Stomach (tissue), 4 donors: ENCODE measurements at regions not wholly inside any gene's neighbourhood (a gene's known extent, or its start where the extent isn't known, plus 50 kb on each side); places are given as distances from the start of the nearest gene placed in this dataset.

Experiments used
- POLR2AphosphoS5 ChIP-seq, 3 donors: sonication (generic); formaldehyde crosslinking; IDR thresholded peaks; one replicate each; pipeline ENCODE4 v1.6.1; 2016; ENCODE audit warnings: antibody characterized with exemption in 3 of 3
- TF ChIP-seq, protein P1 (sequence below), 7 experiments: fragments of 450-650 bp in 4 of 7; fragments of 200-600 bp in 3 of 7; sonication (generic) in 3 of 7; IDR thresholded peaks; one replicate each; pipeline ENCODE4 v1.5.1; 2016 to 2019; ENCODE audit warnings: antibody characterized with exemption in 7 of 7, control low read depth in 2 of 7, mild to moderate bottlenecking in 1 of 7

- TF ChIP-seq, protein P1, sequence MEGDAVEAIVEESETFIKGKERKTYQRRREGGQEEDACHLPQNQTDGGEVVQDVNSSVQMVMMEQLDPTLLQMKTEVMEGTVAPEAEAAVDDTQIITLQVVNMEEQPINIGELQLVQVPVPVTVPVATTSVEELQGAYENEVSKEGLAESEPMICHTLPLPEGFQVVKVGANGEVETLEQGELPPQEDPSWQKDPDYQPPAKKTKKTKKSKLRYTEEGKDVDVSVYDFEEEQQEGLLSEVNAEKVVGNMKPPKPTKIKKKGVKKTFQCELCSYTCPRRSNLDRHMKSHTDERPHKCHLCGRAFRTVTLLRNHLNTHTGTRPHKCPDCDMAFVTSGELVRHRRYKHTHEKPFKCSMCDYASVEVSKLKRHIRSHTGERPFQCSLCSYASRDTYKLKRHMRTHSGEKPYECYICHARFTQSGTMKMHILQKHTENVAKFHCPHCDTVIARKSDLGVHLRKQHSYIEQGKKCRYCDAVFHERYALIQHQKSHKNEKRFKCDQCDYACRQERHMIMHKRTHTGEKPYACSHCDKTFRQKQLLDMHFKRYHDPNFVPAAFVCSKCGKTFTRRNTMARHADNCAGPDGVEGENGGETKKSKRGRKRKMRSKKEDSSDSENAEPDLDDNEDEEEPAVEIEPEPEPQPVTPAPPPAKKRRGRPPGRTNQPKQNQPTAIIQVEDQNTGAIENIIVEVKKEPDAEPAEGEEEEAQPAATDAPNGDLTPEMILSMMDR (IDR thresholded peaks at IDR 0.05), result no peak
- no peak for TF ChIP-seq POLR2AphosphoS5 (IDR thresholded peaks at IDR 0.05)
Measured at GRCh38 chr6:163946437-163946836, 531.9 kb downstream of the QKI start.
